HL-60 (cell line): ENCODE measurements at regions not wholly inside any gene's neighbourhood (a gene's known extent, or its start where the extent isn't known, plus 50 kb on each side); places are given as distances from the start of the nearest gene placed in this dataset.

Experiments used
- DNase-seq, 2 experiments: peaks; one replicate each; pipeline ENCODE4 v3.0.0-alpha.2; 2010 to 2020; ENCODE audit warnings: low read depth in 1 of 2, low spot score in 1 of 2
- H3K27ac ChIP-seq: fragments of 250-450 bp; sonication (Bioruptor Pico); replicated peaks from 2 replicates; pipeline ENCODE4 v1.5.1; 2020; ENCODE audit warnings: mild to moderate bottlenecking, moderate library complexity
- H3K27me3 ChIP-seq: fragments of 250-450 bp; sonication (Bioruptor Pico); 2 replicates; pipeline ENCODE4 v1.5.1; 2021; ENCODE audit warnings: mild to moderate bottlenecking, moderate library complexity; ENCODE audit not compliant: insufficient read depth, poor library complexity, severe bottlenecking
- H3K4me3 ChIP-seq: replicated peaks from 2 replicates; pipeline ENCODE4 v1.5.1; 2011; ENCODE audit warnings: mild to moderate bottlenecking, control low read depth, low read length; ENCODE audit not compliant: insufficient read depth
- GABPA ChIP-seq: IDR thresholded peaks from 2 replicates; pipeline ENCODE4 v1.6.1; 2012; ENCODE audit warnings: low read depth
- POLR2AphosphoS5 ChIP-seq: IDR thresholded peaks from 2 replicates; pipeline ENCODE4 v1.6.1; 2012; ENCODE audit warnings: low read depth
- SPI1 ChIP-seq: IDR thresholded peaks from 2 replicates; pipeline ENCODE4 v1.6.1; 2012; ENCODE audit warnings: low read depth, mild to moderate bottlenecking, borderline replicate concordance
- TF ChIP-seq, protein P1 (sequence below): IDR thresholded peaks from 2 replicates; pipeline ENCODE4 v1.6.1; 2012; ENCODE audit warnings: low read depth; ENCODE audit not compliant: insufficient replicate concordance
- TF ChIP-seq, protein P2 (sequence below): IDR thresholded peaks from one replicate; pipeline ENCODE4 v1.5.1; 2011; ENCODE audit warnings: low read length, control low read depth, inconsistent platforms; ENCODE audit not compliant: insufficient read depth

DNA sequence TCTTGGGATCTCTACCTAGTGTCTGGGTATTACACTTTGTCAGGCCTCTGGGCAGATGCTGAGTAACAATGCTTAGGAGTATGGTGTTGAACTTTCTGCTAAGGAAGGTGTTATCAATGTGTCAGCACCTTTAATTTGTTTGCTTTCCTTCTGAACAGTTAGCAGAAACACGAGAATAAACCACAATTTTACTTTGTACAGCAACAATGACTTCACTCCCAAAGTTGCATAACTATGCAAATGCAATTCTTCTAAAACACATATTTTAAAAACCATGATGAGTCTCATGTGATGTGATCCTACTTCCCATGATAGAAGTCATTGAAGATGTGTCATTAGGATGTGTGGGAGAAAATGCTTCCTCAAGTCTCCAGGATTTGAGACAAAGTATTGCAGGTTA, 155.0 kb downstream of the POSTN start:
- TF ChIP-seq SPI1: no peak
- TF ChIP-seq, protein P1, sequence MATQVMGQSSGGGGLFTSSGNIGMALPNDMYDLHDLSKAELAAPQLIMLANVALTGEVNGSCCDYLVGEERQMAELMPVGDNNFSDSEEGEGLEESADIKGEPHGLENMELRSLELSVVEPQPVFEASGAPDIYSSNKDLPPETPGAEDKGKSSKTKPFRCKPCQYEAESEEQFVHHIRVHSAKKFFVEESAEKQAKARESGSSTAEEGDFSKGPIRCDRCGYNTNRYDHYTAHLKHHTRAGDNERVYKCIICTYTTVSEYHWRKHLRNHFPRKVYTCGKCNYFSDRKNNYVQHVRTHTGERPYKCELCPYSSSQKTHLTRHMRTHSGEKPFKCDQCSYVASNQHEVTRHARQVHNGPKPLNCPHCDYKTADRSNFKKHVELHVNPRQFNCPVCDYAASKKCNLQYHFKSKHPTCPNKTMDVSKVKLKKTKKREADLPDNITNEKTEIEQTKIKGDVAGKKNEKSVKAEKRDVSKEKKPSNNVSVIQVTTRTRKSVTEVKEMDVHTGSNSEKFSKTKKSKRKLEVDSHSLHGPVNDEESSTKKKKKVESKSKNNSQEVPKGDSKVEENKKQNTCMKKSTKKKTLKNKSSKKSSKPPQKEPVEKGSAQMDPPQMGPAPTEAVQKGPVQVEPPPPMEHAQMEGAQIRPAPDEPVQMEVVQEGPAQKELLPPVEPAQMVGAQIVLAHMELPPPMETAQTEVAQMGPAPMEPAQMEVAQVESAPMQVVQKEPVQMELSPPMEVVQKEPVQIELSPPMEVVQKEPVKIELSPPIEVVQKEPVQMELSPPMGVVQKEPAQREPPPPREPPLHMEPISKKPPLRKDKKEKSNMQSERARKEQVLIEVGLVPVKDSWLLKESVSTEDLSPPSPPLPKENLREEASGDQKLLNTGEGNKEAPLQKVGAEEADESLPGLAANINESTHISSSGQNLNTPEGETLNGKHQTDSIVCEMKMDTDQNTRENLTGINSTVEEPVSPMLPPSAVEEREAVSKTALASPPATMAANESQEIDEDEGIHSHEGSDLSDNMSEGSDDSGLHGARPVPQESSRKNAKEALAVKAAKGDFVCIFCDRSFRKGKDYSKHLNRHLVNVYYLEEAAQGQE: no peak
- TF ChIP-seq, protein P2, sequence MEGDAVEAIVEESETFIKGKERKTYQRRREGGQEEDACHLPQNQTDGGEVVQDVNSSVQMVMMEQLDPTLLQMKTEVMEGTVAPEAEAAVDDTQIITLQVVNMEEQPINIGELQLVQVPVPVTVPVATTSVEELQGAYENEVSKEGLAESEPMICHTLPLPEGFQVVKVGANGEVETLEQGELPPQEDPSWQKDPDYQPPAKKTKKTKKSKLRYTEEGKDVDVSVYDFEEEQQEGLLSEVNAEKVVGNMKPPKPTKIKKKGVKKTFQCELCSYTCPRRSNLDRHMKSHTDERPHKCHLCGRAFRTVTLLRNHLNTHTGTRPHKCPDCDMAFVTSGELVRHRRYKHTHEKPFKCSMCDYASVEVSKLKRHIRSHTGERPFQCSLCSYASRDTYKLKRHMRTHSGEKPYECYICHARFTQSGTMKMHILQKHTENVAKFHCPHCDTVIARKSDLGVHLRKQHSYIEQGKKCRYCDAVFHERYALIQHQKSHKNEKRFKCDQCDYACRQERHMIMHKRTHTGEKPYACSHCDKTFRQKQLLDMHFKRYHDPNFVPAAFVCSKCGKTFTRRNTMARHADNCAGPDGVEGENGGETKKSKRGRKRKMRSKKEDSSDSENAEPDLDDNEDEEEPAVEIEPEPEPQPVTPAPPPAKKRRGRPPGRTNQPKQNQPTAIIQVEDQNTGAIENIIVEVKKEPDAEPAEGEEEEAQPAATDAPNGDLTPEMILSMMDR: no peak
- no peak for TF ChIP-seq POLR2AphosphoS5
- no peak for TF ChIP-seq GABPA

DNA sequence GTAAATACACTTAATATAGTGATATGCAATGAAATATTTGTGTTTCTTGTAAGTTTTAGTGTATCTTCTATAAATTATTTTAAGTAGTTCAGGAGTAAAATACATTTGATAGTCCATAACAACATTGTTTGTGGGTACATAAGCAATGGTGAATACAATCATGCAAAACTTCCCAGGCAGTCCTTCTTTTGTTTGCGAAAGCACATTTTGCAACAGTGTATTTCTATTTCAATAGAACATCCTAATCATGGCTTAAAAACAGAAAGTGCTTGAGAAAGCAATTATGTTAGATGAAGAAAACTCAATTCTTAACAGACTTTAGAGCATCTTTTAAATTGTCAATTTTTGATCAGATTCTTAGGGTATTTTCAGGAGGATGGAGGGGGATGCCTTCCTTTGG, 155.6 kb downstream of the POSTN start:
- no peak for TF ChIP-seq POLR2AphosphoS5
- TF ChIP-seq, protein P1: no peak
- TF ChIP-seq, protein P2: no peak
- no peak for TF ChIP-seq GABPA
- TF ChIP-seq SPI1: no peak

More for the DNA sequence above, 155.0 kb downstream of the POSTN start:
- no peak for DNase-seq
- no peak overlapping the region for H3K4me3 ChIP-seq
- no peaks in the 10 kb centered on the region for H3K27me3 ChIP-seq
- no peak overlapping the region for H3K27ac ChIP-seq

DNA sequence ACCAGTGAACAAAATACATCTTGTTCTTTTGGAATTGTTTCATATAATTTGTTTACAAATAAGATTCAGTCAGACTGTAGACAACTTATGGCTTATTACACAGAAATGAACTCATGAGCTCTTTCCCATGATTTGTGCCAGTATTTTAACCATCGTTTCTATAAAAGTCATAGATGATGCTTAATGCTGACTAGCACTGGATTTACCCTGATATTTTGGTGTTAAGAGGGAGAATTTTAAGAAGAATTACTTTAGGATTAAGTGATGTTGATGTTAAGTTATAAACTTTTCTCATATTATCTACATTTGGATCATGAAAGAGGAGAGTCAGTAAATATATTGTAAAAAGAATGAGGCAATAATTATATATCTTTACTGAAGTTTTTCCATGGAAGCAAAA, 162.7 kb downstream of the POSTN start:
- TF ChIP-seq GABPA (no peak), SPI1 (no peak), POLR2AphosphoS5 (no peak)
- TF ChIP-seq, protein P2: no peak
- TF ChIP-seq, protein P1: no peak
- Histone ChIP-seq H3K27ac (no peak overlapping the region; the same call in 1 of the 2 replicates), H3K27me3 (no peaks in the 10 kb centered on the region), H3K4me3 (no peak overlapping the region)
- no peak for DNase-seq

More for the DNA sequence above, 155.6 kb downstream of the POSTN start:
- H3K4me3 ChIP-seq: no peak overlapping the region
- DNase-seq: no peak
- H3K27ac ChIP-seq: no peak overlapping the region
- H3K27me3 ChIP-seq: no peaks in the 10 kb centered on the region
